HuH-7.5 (cell line): ENCODE measurements at regions not wholly inside any gene's neighbourhood (a gene's known extent, or its start where the extent isn't known, plus 50 kb on each side); places are given as distances from the start of the nearest gene placed in this dataset.
"Not testable (repeated sequence)": the region's sequence is repeated elsewhere in the genome, so short reads cannot be mapped to it uniquely, and the experiment has no call there.

Experiments
- DNase-seq: peaks from one replicate; pipeline ENCODE4 v3.0.0; 2011; ENCODE audit warnings: low spot score

- DNase-seq, result no peak
Measured at GRCh38 chr6:14763616-14764015, 482.3 kb upstream of the JARID2 start.

GRCh38 chr6:14765106-14765505, 480.8 kb upstream of the JARID2 start:
- DNase-seq, result no peak

- DNase-seq, result no peak
Measured at GRCh38 chr6:14765721-14766390, 480.0 kb upstream of the JARID2 start.

DNA sequence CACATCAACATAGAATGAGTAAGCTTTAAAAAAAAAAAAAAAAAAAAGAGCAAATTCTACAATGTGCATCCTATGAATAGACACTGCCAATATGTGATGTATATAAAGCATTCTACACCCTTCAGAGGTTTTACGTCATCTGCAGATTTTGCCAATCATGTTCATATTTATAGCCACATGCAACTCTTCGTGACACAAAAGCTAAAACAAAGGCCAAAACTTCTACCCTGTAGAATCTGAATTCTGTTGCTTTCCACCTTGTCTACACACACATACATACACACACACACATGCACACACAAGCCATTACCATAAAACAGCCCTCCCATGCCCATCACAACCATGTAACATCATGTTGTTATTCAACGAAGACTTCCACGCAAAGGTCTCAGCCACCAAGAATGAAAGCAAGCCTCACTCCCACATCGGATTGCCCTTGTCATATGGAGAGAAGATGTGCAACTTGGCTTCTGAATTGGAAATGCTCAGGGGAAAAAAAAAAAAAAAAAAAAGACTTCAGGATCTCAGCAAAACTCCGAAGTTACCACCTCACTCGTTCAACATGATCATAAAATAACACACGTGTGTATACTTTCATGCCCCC, 479.4 kb upstream of the JARID2 start:
- no peak for DNase-seq

GRCh38 chr6:14767226-14767625, 478.6 kb upstream of the JARID2 start:
- DNase-seq, result no peak

DNA sequence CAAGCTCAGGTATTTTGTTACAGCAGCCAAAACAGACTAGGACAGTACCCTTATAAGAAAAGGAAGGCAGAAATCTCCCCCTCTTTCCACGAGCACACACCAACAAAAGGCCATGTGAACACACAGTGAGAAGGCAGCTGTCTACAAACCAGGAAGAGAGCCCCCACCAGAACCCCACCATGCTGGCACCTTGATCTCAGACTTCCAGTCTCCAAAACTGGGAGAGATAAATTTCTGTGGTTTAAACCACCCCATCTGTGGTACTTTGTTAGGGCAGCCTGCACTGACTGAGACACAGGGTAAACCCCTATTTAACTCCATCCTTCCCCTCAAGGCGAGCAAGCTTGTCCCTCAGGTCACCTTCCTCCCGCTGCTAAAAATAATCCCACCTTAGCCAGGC, 475.8 kb upstream of the JARID2 start:
- no peak for DNase-seq

DNA sequence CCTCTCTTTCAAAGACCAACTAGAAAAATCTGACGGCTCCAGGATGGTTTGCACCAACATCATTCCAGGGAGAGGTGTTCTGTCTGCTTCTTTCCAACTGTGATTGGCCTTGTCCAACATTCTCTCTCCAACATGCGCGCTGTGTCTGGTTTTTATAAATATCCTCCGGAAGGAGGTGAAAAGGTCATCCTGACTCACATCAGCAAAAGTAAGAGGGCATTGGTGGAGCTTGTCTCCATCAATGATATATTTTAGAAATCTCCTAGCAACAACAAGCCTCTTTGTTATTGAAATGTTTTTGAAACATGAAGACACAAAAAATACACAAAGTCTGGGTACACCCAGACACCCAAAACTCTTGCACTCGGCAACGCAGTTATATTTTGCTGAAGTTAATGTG, 475.3 kb upstream of the JARID2 start:
- no peak for DNase-seq

DNA sequence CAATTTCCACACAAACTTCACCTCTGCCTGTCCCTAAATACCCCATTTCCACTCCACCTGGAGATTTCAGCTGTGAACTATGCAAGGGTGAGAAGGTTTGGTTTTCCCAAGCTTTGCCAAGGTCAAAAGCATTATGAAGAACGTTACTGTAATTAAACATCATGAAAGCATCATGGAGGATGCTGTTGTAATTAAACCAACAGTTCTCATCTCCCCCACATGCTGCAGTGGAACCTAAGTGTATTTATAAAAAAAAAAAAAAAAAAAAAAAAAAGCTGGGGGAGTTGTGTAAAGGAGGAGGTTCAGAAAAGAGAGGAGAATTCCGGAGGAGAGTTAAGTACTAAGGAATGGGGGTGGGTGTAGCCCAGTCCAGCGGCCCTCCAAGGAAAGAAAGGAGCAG, 474.9 kb upstream of the JARID2 start:
- no peak for DNase-seq

- DNase-seq, result no peak
Measured at GRCh38 chr6:14772188-14772587, 473.7 kb upstream of the JARID2 start.

GRCh38 chr6:14775528-14775927, 470.3 kb upstream of the JARID2 start:
- DNase-seq, result no peak

DNA sequence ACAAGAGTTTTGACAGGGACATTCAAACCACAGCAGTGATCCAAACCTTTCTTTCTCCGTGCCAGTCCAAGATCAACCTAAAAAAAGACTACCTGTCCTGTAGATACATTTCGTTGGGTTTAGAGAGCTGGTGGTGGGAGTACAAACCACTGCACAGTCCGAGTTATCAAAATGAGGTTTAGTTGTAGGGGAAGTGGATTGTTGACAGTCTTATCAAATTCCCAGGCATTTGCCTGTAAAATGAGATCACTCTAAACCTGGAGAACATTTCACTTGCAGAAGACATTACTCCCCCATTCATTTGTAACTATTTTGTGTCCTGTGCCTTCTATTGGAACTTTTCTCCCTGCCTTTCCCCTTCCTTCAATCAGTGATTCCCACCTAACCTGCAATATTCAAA, 469.6 kb upstream of the JARID2 start:
- DNase-seq, result no peak

- DNase-seq, result no peak
Measured at GRCh38 chr6:14781772-14782525, 463.9 kb upstream of the JARID2 start.

DNA sequence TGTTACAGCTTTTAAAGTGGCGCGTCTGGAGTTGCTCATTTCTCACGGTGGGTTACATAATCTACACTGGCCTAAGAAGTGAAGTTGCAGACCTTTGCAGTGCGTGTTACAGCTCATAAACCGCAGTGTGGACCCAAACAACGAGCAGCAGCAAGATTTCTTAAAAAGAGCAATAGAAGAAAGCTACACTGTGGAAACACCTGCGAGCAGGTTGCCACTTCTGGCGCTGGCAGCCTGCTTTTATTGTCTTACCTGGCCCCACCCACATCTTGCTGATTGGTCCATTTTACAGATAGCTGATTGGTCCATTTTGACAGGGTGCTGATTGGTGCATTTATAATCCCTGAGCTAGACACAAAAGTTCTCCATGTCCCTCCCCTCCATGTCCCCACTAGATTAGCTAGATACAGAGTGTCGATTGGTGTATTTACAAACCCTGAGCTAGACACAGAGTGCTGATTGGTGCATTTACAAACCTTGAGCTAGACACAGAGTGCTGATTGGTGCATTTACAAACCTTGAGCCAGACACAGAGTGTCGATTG, 462.9 kb upstream of the JARID2 start:
- not testable (repeated sequence) for DNase-seq

DNA sequence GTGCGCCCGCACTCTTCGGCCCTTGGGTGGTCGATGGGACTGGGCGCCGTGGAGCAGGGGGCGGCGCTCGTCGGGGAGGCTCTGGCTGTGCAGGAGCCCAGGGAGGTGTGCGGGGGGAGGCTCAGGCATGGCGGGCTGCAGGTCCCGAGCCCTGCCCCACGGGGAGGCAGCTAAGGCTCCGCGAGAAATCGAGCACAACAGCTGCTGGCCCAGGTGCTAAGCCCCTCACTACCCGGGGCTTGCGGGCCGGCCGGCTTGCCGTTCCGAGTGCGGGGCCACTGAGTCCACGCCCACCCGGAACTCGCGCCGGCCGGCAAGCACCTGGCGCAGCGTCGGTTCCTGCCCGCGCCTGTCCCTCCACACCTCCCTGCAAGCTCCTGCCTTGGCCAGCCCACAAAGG, 462.3 kb upstream of the JARID2 start:
- no peak for DNase-seq

DNA sequence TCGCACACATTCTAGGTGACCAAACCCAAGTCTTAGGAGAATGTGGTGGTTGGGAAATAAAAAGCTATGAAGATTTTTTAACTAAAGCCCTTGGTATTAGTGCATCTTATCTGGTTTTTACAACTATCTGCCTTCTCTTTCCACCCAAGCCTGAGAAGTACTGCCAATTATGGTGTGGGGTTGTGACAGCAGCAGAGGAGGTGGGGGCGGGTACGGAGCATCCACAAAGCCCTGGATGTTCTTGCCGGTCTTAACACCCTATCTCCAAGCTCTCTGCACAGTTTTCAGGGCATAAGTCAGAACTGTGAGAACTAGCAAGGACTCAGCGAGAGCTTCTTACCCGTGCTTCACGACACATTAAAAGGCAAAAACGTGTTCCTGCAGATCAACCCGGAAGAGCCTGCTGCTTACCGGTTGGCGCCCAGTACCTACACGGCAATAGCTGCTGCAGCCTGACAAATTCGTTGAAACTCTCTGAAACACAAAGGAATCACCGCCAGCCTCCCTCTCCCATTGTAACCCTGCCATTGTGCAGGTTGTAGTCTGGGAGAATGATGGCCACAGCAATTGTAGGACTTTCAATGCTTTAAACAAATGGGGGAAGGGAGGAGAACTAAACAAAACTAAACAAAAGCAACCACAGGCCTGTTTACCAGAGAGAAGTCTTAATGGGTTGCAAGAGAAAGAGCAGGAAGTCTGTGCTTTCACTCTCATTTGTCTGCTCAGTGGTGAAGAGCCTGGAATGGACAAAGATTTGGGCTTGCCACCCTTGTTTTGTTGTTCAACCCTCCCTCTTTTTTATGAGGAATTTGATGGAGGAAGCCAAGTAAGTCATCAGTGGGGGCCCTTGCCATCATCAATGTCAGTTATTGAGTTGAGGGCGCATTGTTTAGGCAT, 461.0 kb upstream of the JARID2 start:
- no peak for DNase-seq

GRCh38 chr6:14785493-14785790, 460.4 kb upstream of the JARID2 start:
- DNase-seq, result no peak

GRCh38 chr6:14786008-14786407, 459.9 kb upstream of the JARID2 start:
- no peak for DNase-seq

- no peak for DNase-seq
Measured at GRCh38 chr6:14786455-14786854, 459.4 kb upstream of the JARID2 start.

- DNase-seq, result no peak
Measured at GRCh38 chr6:14787250-14787649, 458.6 kb upstream of the JARID2 start.

DNA sequence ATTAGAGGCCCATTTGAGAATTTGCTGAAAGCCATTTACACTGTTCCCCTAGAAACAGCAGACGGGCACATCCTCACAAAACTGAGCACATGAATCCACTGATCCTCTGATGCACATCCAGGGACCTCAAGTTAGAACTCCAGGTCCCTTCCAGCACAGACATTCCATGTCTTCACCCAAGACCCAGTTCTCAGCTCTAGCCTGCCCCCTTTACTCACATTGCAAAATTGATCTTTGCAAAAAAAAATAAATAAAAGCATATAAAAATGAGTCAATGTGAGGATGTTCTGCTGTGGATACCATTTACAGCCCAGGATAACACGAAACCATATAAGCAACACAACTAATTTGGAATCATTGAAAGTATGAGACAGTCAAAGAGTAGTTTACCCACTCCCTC, 458.2 kb upstream of the JARID2 start:
- DNase-seq, result no peak

GRCh38 chr6:14789996-14790395, 455.9 kb upstream of the JARID2 start:
- DNase-seq, result no peak

DNA sequence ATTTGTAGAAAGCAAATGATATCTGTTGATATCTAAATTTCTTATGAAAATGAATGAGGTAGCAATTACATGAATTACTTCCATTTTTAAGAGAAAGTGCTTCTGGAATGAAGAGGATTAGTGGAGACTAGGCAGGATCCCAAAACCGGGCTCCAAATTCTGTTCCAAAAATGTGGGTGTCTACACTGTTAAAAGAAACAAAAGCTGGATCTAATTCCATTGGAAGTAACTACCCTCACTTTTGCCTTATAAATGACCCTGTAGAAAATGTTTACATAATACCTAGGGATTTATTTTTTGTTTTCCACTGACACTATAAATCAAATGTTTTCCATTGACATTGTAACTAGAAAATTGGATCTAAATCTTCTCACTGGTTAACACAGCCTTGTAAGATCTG, 454.9 kb upstream of the JARID2 start:
- DNase-seq, result no peak
